Astrocyte (in vitro differentiated cells and primary cell): ENCODE measurements at regions not wholly inside any gene's neighbourhood (a gene's known extent, or its start where the extent isn't known, plus 50 kb on each side); places are given as distances from the start of the nearest gene placed in this dataset.
"Not testable (repeated sequence)": the region's sequence is repeated elsewhere in the genome, so short reads cannot be mapped to it uniquely, and the experiment has no call there.

Experiments
- DNase-seq: peaks from one replicate; pipeline ENCODE4 v3.0.0-alpha.2; 2010; ENCODE audit warnings: low read depth
- FAIRE-seq: peaks from 2 replicates; lab custom pipeline; 2011; peaks lifted over from hg19 to GRCh38; lab: Jason Lieb, UNC
- H2AFZ ChIP-seq: 2 replicates; pipeline ENCODE4 v1.6.0; 2012; ENCODE audit warnings: low read depth, low read length, inconsistent platforms
- H3K27ac ChIP-seq: 2 replicates; pipeline ENCODE4 v1.5.1; 2011; ENCODE audit warnings: low read depth, low read length, inconsistent platforms
- H3K27me3 ChIP-seq: 2 replicates; pipeline ENCODE4 v1.6.0; 2011; ENCODE audit warnings: low read length, inconsistent platforms; ENCODE audit not compliant: insufficient read depth
- H3K36me3 ChIP-seq: 2 replicates; pipeline ENCODE4 v1.5.1; 2011; ENCODE audit warnings: low read length, inconsistent platforms; ENCODE audit not compliant: insufficient read depth
- H3K4me1 ChIP-seq: 2 replicates; pipeline ENCODE4 v1.5.1; 2011; ENCODE audit warnings: low read length, inconsistent platforms; ENCODE audit not compliant: insufficient read depth
- H3K4me2 ChIP-seq: 2 replicates; pipeline ENCODE4 v1.6.0; 2012; ENCODE audit warnings: low read length, inconsistent platforms
- H3K4me3 ChIP-seq: 2 replicates; pipeline ENCODE4 v1.5.1; 2011; ENCODE audit warnings: low read depth, mild to moderate bottlenecking, low read length, inconsistent platforms; ENCODE audit not compliant: insufficient read depth
- H3K79me2 ChIP-seq: 2 replicates; pipeline ENCODE4 v1.6.0; 2012; ENCODE audit warnings: mild to moderate bottlenecking, low read length, inconsistent platforms; ENCODE audit not compliant: insufficient read depth
- H3K9ac ChIP-seq: 2 replicates; pipeline ENCODE4 v1.6.0; 2012; ENCODE audit warnings: mild to moderate bottlenecking, low read length, inconsistent platforms
- H3K9me3 ChIP-seq: 2 replicates; pipeline ENCODE4 v1.5.1; 2012; ENCODE audit warnings: low read depth, mild to moderate bottlenecking, low read length, inconsistent platforms; ENCODE audit not compliant: insufficient read depth
- H4K20me1 ChIP-seq: 2 replicates; pipeline ENCODE4 v1.6.0; 2012; ENCODE audit warnings: low read length, inconsistent platforms; ENCODE audit not compliant: insufficient read depth
- H3K27ac Mint-ChIP-seq: one replicate; pipeline ENCODE4 v1.8.0; 2021; ENCODE audit warnings: mild to moderate bottlenecking, mixed read lengths; ENCODE audit not compliant: unreplicated experiment
- H3K27me3 Mint-ChIP-seq: one replicate; pipeline ENCODE4 v1.8.0; 2021; ENCODE audit warnings: low read depth, mixed read lengths; ENCODE audit not compliant: unreplicated experiment
- H3K36me3 Mint-ChIP-seq: one replicate; pipeline ENCODE4 v1.8.0; 2021; ENCODE audit warnings: low read depth, mixed read lengths; ENCODE audit not compliant: unreplicated experiment
- H3K4me1 Mint-ChIP-seq: one replicate; pipeline ENCODE4 v1.8.0; 2021; ENCODE audit warnings: low read depth, mixed read lengths; ENCODE audit not compliant: unreplicated experiment
- H3K4me3 Mint-ChIP-seq: one replicate; pipeline ENCODE4 v1.8.0; 2021; ENCODE audit warnings: mild to moderate bottlenecking, moderate library complexity, mixed read lengths; ENCODE audit not compliant: unreplicated experiment
- H3K9me3 Mint-ChIP-seq: one replicate; pipeline ENCODE4 v1.8.0; 2021; ENCODE audit warnings: mild to moderate bottlenecking, mixed read lengths; ENCODE audit not compliant: unreplicated experiment
- CTCF ChIP-seq: IDR thresholded peaks from 2 replicates; pipeline ENCODE4 v1.5.1; 2011; ENCODE audit warnings: low read depth, mild to moderate bottlenecking, inconsistent platforms, low read length, moderate library complexity; ENCODE audit not compliant: insufficient read depth
- EZH2 ChIP-seq: IDR thresholded peaks from 2 replicates; pipeline ENCODE4 v1.6.1; 2012; ENCODE audit warnings: mild to moderate bottlenecking, low read length, inconsistent platforms; ENCODE audit not compliant: insufficient read depth

GRCh38 chr5:167425161-167425560, 866.3 kb upstream of the WWC1 start:
- no peaks in the 10 kb centered on the region for H3K36me3 Mint-ChIP-seq
- Histone ChIP-seq H3K4me2 (no peak overlapping the region), H3K27ac (no peak overlapping the region), H3K79me2 (no peaks in the 10 kb centered on the region), H4K20me1 (no peaks in the 10 kb centered on the region), H3K4me3 (no peak overlapping the region), H3K9ac (no peak overlapping the region), H3K4me1 (no peaks in the 10 kb centered on the region), H3K36me3 (no peaks in the 10 kb centered on the region), H3K9me3 (no peaks in the 10 kb centered on the region), H2AFZ (no peak overlapping the region), H3K27me3 (no peaks in the 10 kb centered on the region)
- no peak overlapping the region for H3K4me3 Mint-ChIP-seq
- FAIRE-seq (no peak), DNase-seq (no peak)
- no peaks in the 10 kb centered on the region for H3K9me3 Mint-ChIP-seq
- no peaks in the 10 kb centered on the region for H3K27me3 Mint-ChIP-seq
- H3K27ac Mint-ChIP-seq, result no peak overlapping the region
- TF ChIP-seq CTCF (no peak), EZH2 (no peak)
- H3K4me1 Mint-ChIP-seq, result no peaks in the 10 kb centered on the region

GRCh38 chr5:167426501-167426900, 864.9 kb upstream of the WWC1 start:
- no peaks in the 10 kb centered on the region for H3K4me1 Mint-ChIP-seq
- Histone ChIP-seq H3K9ac (no peak overlapping the region), H4K20me1 (no peaks in the 10 kb centered on the region), H3K4me2 (no peak overlapping the region), H3K27ac (no peak overlapping the region), H2AFZ (no peak overlapping the region), H3K36me3 (no peaks in the 10 kb centered on the region), H3K4me1 (no peaks in the 10 kb centered on the region), H3K27me3 (no peaks in the 10 kb centered on the region), H3K79me2 (no peaks in the 10 kb centered on the region), H3K4me3 (no peak overlapping the region), H3K9me3 (no peaks in the 10 kb centered on the region)
- DNase-seq (no peak), FAIRE-seq (peak; percentile 39)
- H3K27me3 Mint-ChIP-seq, result no peaks in the 10 kb centered on the region
- H3K36me3 Mint-ChIP-seq, result no peaks in the 10 kb centered on the region
- no peak for TF ChIP-seq EZH2
- TF ChIP-seq CTCF, result no peak
- no peaks in the 10 kb centered on the region for H3K9me3 Mint-ChIP-seq
- H3K4me3 Mint-ChIP-seq, result no peak overlapping the region
- H3K27ac Mint-ChIP-seq, result no peak overlapping the region

GRCh38 chr5:167427641-167428040, 863.8 kb upstream of the WWC1 start:
- H3K4me2 ChIP-seq, H3K9me3 ChIP-seq, H2AFZ ChIP-seq, H3K4me1 ChIP-seq, H3K4me3 Mint-ChIP-seq, H3K79me2 ChIP-seq, H3K4me1 Mint-ChIP-seq, FAIRE-seq, H3K27me3 ChIP-seq, H3K27me3 Mint-ChIP-seq, H3K4me3 ChIP-seq, H3K9ac ChIP-seq, DNase-seq, H3K36me3 ChIP-seq, H3K9me3 Mint-ChIP-seq, H4K20me1 ChIP-seq, H3K27ac ChIP-seq, H3K36me3 Mint-ChIP-seq, H3K27ac Mint-ChIP-seq: not testable (repeated sequence)
